Stomach (tissue), 4 donors: ENCODE measurements at regions not wholly inside any gene's neighbourhood (a gene's known extent, or its start where the extent isn't known, plus 50 kb on each side); places are given as distances from the start of the nearest gene placed in this dataset.

Source experiments
- CTCF ChIP-seq, 7 experiments: fragments of 450-650 bp in 4 of 7; fragments of 200-600 bp in 3 of 7; sonication (generic) in 3 of 7; IDR thresholded peaks; one replicate each; pipeline ENCODE4 v1.5.1; 2016 to 2019; ENCODE audit warnings: antibody characterized with exemption in 7 of 7, control low read depth in 2 of 7, mild to moderate bottlenecking in 1 of 7
- EP300 ChIP-seq: sonication (generic); formaldehyde crosslinking; IDR thresholded peaks from one replicate; pipeline ENCODE4 v1.6.1; 2017; ENCODE audit warnings: antibody characterized with exemption
- POLR2A ChIP-seq, 4 donors: fragments of 450-650 bp; IDR thresholded peaks; one replicate each; pipeline ENCODE4 v1.6.1; 2016; ENCODE audit warnings: antibody characterized with exemption in 4 of 4, control low read depth in 2 of 4, mild to moderate bottlenecking in 1 of 4, moderate library complexity in 1 of 4
- POLR2AphosphoS5 ChIP-seq, 3 donors: sonication (generic); formaldehyde crosslinking; IDR thresholded peaks; one replicate each; pipeline ENCODE4 v1.6.1; 2016; ENCODE audit warnings: antibody characterized with exemption in 3 of 3

GRCh38 chr1:47680815-47681475 is 243.1 kb downstream of the FOXD2 start:
- TF ChIP-seq CTCF (IDR thresholded peaks at IDR 0.05) (no peak), POLR2A (IDR thresholded peaks at IDR 0.05) (no peak), EP300 (no peak), POLR2AphosphoS5 (IDR thresholded peaks at IDR 0.05) (no peak)
